Germinal center (tissue), 1 donor: ENCODE measurements at regions not wholly inside any gene's neighbourhood (a gene's known extent, or its start where the extent isn't known, plus 50 kb on each side); places are given as distances from the start of the nearest gene placed in this dataset.

ENCODE experiments used
- DNase-seq: peaks from one replicate; pipeline ENCODE4 v3.0.0; 2012; ENCODE audit warnings: mixed read lengths, low spot score

GRCh38 chr1:30609336-30609998, 113.9 kb downstream of the MATN1 start:
- no peak for DNase-seq

GRCh38 chr1:30607723-30608122, 115.7 kb downstream of the MATN1 start:
- DNase-seq, result no peak

- no peak for DNase-seq
These were observed 117.2 kb downstream of the MATN1 start for GRCh38 chr1:30606166-30606565.

DNA sequence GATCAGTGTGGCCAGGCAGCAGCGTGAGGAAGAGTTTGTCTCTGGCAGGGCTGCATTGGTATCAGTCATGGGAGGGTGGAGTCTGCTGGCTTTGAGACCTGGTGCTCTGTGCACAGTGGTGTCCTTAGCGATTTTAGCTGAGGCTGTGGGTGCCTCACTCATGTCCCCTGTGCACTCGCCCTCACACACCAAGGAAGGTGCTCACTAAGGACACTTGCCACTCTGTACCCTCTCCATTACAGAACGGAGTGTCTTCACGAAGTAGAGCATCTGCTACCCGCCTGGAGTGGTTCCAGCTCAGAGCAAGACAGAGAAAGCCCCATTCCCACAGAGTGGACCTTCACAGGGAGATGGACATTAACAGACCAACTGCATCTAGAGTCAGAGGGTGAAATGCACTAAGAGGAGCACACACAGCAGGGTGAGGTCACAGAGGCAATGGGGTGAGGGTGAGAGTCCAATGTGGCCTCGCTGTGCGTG, 117.9 kb downstream of the MATN1 start:
- no peak for DNase-seq

GRCh38 chr1:30604801-30605440, 118.5 kb downstream of the MATN1 start:
- no peak for DNase-seq

DNA sequence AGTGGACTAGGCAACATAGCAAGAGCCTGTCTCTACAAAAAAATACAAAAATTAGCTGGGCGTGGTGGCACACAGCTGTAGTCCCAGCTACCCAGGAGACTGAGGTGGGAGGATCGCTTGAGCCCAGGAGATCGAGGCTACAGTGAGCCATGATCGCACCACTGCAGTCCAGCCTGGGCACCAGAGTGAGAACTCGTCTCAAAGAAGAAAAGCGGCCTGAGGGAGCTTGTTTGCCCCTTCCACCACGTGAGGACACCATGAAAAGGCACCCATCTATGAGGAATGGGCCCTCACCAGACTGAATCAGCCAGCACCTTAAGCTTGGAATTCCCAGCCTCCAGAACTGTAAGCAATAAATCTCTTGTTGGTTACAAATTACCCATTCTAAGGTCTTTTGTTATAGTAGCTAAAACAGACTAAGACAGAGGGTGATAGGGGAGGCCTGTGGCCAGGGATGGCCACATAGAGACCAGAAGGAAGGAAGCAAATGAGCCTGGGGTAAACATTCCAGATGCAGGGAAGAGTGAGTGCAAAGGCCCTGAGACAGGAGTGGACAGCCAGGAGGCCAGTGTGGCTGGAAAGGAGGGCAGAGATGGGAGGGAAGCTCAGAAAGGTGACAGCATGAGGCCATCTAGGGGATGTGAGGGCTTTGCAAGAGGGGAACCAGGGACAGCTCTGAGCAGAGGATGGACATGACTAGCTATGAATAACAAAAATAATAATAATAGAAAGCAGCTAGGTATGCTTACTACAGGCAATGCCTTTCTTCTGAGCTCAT, 120.1 kb downstream of the MATN1 start:
- no peak for DNase-seq

GRCh38 chr1:30601316-30602085, 121.9 kb downstream of the MATN1 start:
- DNase-seq, result no peak

DNA sequence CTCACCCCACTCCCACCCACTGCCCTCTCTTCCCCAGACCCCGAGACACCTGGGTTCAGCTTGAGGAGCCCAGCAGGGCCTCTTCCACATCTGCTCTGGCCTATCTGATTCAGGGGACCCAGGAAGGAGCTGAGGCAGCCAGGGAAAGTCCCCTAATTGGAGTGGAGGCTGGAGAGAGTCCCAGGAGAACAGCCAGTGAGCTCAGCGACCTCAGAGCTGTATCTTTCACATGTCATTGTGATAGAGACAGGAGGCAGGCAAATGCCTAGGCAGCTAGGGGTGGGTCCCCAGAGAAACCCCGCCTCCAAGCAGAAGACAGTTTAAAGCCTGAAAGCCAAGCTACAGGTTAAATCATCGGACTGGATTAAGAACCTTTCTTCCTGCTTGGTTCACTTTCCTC, 122.7 kb downstream of the MATN1 start:
- DNase-seq, result no peak

GRCh38 chr1:30600258-30600657, 123.1 kb downstream of the MATN1 start:
- DNase-seq, result no peak

DNA sequence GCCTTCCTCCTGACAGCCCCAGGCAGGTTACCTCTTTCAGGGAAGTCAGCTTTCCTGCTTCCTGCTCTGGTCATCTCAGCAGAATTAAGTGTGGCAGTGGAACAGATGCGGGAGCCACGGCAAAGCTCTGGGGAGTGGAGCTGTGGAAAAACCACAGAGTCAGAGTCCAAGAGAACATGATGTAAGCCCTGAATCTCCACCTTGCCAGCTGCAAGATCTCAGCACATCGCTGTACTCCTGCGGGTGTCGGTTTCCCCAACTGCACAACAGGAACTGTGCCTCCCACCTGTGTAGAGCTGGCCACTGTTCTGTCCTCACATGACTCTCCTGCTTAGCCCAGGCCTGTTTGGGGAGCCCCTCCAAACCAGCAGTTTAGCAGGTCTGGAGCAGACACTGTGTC, 123.7 kb downstream of the MATN1 start:
- DNase-seq, result no peak

DNA sequence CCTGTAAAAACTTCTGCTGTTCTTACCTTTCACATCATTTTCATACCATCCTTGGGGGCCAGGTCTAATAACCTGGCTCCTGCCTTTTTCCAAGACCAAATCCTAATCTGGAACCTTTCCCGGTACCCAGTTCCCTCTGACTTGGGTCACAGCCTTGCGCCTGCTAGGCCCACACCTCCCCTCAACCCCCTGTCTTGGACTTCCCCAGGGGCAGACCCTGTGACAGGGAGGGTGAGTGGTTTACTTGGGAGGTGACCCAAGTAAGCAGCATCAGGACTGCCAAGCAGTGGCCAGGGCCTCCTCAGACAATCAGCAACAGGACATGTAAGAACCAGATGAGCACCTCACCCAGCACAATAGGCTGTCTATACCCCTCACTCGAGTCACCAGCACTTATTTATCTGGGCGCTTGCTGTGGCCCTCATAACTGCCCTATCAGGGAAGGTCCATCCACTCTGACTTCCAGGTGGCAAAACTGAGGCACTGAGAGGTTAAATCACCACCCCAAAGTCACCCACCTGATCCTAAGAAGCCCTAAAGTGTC, 124.7 kb downstream of the MATN1 start:
- DNase-seq, result no peak

DNA sequence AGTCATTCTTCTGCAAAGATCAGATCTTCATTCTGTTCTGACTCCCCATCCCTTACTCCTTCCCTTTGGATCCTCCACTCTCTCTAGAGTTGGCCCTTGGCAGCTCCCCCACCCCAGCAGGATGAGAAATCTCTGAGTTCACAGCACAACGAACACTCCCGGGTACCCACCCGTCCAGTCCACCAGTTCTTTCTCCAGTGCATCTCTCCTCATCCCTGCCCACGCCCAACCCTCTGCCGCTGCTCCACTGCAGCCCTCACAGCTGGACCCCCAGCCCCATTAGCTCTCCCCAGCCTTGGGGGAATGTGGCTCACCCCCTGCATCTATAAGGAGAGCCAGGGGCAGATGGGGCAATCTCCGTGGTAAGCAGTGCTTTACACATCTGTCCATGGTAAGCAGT, 125.7 kb downstream of the MATN1 start:
- DNase-seq, result no peak

DNA sequence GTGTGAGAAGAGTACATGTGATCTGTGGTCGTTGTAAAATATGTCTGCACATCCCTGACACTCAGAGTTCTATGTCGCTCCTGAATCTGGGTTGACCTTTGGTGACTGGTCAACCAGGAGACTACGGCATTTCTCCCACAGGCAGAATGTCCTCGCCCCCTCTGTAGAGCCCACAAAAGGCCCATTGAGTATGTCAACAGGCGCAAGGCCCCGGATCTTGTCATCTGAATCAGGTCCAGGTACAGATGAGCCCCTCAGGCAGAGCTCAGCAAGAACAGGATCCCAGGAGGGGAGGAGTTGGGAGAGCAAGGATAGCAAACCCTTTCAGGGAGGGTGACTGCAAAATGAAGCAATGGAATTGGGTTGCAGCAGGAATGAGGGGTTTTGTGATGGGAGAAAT, 126.5 kb downstream of the MATN1 start:
- no peak for DNase-seq

DNA sequence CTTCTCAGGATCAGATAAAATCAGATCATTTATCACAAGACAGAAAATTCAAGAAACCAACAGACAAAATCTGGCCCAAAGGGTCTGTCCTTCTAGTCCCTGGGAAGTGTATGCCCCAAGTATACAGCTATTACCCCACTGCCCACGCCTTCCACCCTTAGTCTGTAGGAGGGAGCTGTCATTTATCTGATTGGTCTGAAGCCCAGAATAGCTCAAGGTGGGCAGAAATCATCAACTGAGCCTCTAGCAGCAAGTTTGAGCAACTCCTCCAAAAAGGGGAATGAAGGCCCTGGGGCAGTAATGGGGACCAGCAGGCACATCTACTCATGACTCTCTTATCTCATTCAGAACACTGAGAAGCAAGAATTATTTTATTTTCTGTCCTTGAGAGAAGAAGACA, 126.9 kb downstream of the MATN1 start:
- DNase-seq, result no peak

DNA sequence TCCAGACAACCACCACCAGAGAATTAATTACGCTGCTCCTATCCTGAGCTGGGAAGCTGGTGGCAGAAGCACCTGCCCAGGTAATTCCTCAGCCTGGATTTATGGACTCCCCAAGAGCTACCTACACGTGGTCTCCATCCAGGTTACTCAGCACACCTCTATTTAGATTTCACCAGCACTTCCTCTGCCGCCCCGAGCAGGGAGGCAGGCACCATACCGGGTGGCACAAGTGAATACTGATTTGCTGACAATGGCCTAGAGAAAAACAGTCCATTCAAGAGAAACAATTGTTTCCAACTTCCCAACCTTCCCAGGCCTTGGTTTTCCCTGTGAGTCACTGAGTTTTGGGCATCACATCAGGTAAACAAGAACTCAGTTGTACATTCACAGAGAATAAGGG, 134.3 kb downstream of the MATN1 start:
- DNase-seq, result no peak

GRCh38 chr1:30588311-30589073, 134.9 kb downstream of the MATN1 start:
- DNase-seq, result no peak

- DNase-seq, result no peak
These were observed 136.7 kb downstream of the MATN1 start for GRCh38 chr1:30586671-30587070.

DNA sequence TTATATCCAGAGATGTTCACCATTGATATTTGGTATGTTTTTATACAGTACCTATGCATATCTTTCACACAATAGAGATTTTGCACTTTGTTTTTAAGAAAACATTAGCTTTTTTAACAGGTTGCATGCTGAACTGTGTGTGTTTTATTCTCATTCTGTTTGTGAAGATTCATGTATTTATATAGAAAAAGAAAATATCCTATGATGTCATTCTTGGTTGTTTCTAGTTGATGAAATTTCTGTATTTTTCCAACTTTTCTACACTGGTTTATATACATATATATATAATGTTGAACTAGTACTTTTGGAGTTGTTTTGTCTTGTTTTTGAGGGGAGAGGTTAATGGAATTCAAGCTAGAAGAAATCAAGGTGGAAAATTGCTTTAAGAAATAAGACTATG, 143.8 kb downstream of the MATN1 start:
- DNase-seq, result no peak

- no peak for DNase-seq
These were observed 148.3 kb downstream of the MATN1 start for GRCh38 chr1:30575066-30575465.

- no peak for DNase-seq
These were observed 151.2 kb downstream of the MATN1 start for GRCh38 chr1:30572192-30572591.

DNA sequence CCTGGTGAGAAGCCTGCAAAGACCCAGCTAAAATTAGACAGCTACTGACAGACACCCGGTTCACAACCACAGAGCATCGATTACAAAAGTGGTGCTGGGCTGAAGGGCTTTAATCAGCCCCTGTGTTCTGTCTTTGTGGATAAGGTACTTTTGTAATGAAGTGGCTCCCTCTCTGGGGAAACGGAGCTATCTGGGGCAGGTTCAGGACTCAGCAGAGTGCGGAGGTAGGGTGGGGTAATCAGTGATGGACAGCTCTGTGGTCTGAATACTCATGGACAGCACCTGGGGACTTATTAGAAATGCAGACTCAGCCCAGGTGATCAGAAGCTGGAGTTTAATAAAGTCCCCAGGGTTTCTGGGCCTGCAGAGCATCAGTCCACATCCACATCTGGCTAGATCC, 152.0 kb downstream of the MATN1 start:
- no peak for DNase-seq
